Mononuclear cell (primary cell): ENCODE measurements at regions not wholly inside any gene's neighbourhood (a gene's known extent, or its start where the extent isn't known, plus 50 kb on each side); places are given as distances from the start of the nearest gene placed in this dataset.

Experiments used
- H3K27me3 ChIP-seq: 2 replicates; pipeline ENCODE4 v1.6.0; 2011; ENCODE audit warnings: low read length, control low read depth; ENCODE audit not compliant: insufficient read depth
- H3K4me1 ChIP-seq: 2 replicates; pipeline ENCODE4 v1.5.1; 2011; ENCODE audit warnings: mild to moderate bottlenecking, low read length, control low read depth; ENCODE audit not compliant: insufficient read depth
- H3K4me3 ChIP-seq: 2 replicates; pipeline ENCODE4 v1.5.1; 2011; ENCODE audit warnings: mild to moderate bottlenecking, low read length, moderate library complexity
- H3K9me3 ChIP-seq: 2 replicates; pipeline ENCODE4 v1.5.1; 2011; ENCODE audit warnings: low read depth, mild to moderate bottlenecking, control low read depth, low read length

DNA sequence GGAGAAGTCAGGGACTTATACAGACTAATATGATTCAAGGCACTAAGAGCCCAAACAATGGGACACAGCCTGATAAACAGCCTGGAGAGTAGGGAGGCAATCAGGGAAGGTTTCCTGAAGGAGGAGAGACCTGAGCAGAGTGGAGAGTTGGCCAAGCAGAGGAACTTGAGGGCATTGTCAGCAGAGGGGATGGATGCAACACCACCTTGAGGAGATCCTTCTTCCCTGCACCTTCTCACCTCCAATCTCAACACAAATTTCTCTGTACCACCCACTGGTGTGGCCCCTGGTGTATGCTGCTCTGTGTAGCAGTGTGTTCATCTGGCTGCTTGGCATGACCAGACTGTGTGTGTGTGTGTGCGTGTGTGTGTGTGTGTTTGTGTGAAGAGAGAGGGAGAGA, 146.2 kb downstream of the WDR11 start:
- no peaks in the 10 kb centered on the region for H3K4me1 ChIP-seq
- no peaks in the 10 kb centered on the region for H3K27me3 ChIP-seq
- H3K4me3 ChIP-seq = no peak overlapping the region
- H3K9me3 ChIP-seq = no peaks in the 10 kb centered on the region

DNA sequence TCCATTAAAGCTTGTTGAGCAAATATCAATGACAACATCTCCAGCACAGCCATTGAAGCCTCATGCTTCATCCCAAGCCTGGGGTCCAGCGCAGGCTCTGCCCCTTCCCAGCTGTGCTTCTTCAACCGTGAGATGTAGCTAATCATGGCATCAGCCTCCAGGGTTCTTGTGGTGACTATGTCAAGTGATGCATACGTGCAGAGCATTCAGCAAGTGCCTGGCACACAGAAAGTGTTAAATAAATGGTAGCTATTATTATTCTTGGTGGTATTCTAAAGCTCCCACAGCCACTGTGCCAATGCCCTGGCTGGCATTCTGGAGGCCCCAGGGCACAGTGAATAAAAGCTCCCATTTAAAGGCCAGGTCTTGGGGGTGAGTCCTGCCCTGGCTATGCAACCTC, 146.6 kb downstream of the WDR11 start:
- Histone ChIP-seq H3K4me3 (no peak overlapping the region), H3K9me3 (no peaks in the 10 kb centered on the region), H3K27me3 (no peaks in the 10 kb centered on the region), H3K4me1 (no peaks in the 10 kb centered on the region)

DNA sequence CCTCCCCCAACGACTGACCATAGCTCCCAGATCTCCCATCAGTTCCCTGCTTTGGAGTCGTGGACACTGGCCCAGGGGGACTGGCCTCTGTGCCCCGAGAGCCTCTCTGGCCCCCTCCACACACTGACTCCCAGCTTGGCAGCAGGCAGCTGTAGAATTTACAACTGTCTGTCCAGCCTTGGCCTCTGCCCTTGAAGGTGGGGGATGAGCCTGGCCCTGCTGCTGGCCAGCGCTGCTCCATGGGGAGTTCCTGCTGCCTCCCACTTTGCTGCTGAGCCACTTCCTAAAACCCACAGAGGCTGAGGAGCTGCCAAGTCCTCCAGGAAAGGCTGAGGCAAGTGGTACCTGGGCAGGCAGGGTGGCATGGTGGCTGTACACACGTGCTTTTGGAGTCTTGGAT, 147.1 kb downstream of the WDR11 start:
- Histone ChIP-seq H3K9me3 (no peaks in the 10 kb centered on the region), H3K4me3 (no peak overlapping the region), H3K27me3 (no peaks in the 10 kb centered on the region), H3K4me1 (no peaks in the 10 kb centered on the region)

DNA sequence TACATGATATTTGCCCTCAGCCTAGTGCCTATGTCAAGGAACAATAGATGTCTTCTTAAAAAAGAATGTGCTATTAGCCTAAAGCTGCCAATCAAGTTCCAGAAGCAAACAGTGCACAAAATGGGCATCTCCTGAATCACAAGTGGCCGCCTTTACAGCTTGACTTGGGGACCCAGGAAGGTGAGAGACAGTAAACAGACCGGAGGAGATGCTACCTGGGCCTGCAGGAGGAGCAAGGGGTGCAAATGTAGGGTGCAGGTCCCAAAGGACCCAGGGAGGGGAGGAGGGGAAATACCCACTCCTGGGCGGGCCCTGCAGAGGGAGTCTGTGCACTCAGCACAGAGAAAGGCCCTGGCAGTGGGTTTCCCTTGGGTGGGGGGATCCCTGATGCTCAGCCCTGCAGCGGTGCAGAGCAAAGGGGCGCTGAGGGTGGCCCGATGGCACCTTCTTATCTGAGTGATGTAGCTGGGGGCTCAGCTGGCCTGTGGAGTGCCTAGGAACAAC, 147.7 kb downstream of the WDR11 start:
- H3K27me3 ChIP-seq = no peaks in the 10 kb centered on the region
- no peak overlapping the region for H3K4me3 ChIP-seq
- no peaks in the 10 kb centered on the region for H3K4me1 ChIP-seq
- H3K9me3 ChIP-seq = no peaks in the 10 kb centered on the region

DNA sequence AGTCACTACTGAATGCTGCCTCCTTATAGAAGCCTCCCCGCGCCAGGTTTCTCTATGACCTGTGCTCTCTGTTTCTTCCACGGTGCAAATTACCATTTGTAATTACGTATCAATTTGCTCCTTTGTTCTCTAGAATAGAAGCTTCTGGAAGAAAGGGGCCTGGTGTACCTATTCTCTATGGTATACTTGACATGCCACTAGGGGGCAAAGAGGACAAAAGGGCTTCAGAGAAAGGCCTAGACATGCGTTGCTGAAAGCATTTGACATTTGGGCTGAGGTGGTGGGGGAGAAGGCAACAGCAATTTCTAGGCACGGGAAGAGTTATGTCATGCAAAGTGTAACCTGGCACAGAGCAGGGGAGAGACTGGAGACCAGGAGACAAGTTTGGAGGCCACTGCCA, 148.7 kb downstream of the WDR11 start:
- no peak overlapping the region for H3K4me3 ChIP-seq

DNA sequence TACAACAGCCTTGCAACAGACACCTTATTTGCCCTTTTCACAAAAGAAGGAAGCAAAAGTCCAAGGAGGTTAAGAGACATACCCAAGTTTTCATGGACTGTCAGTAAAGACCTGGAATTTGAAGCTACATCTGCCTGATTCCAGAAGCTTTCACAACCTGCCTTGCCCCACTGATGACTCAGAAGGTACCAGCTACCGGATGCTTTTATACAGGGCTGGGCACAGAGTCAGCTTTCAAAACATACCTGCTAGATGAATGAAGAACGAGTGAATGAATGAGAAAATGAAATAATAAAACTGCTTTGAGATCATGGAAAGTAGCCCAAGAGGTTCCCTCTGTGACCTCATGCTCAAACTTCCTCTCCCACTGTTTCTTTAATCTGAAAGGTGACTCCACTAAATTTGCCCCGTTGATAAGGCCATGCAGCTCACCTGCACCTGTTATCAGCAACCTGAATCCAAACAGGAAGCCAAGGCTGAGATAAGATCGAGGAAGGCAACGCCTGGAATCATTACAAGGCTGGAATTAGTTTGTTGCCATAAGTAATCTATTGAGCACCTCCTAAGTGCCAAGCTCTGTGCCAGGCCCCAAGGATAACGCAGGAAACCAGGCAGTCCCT, 151.5 kb downstream of the WDR11 start:
- no peaks in the 10 kb centered on the region for H3K27me3 ChIP-seq
- no peaks in the 10 kb centered on the region for H3K4me1 ChIP-seq
- no peak overlapping the region for H3K4me3 ChIP-seq
- H3K9me3 ChIP-seq = peaks cover 28% of the 10 kb centered on the region

More for the DNA sequence above, 148.7 kb downstream of the WDR11 start:
- Histone ChIP-seq H3K9me3 (peaks cover 6% of the 10 kb centered on the region), H3K4me1 (no peaks in the 10 kb centered on the region), H3K27me3 (no peaks in the 10 kb centered on the region)

DNA sequence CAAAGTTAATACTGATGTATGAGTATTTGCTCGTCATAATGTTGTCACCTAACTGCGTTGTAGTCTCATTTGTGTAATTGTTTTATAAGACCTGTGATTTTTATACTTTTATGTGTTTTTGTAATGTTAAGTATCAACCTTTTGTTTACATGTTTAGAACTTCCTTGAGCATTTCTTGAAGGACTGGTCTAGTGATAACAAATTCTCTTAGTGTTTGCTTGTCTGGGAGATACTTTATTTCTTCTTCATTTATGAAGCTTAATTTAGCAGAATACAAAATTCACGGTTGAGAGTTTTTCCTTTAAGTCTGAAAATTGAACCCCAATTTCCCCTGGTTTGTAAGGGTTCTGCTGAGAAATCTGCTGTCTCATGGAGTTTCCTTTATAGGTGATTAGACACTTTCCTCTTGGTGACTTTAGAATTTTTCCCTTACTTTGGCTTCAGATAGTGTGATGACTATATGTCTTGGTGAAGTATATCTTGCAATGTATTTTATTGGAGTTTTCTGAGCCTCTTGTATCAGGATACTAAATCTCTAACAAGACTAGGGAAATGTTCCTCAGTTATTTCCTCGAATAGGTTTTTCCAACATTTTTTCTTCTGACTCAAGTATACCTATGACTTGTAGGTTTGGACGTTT, 154.9 kb downstream of the WDR11 start:
- Histone ChIP-seq H3K4me3 (no peak overlapping the region), H3K4me1 (no peaks in the 10 kb centered on the region), H3K9me3 (peaks cover 28% of the 10 kb centered on the region), H3K27me3 (no peaks in the 10 kb centered on the region)

DNA sequence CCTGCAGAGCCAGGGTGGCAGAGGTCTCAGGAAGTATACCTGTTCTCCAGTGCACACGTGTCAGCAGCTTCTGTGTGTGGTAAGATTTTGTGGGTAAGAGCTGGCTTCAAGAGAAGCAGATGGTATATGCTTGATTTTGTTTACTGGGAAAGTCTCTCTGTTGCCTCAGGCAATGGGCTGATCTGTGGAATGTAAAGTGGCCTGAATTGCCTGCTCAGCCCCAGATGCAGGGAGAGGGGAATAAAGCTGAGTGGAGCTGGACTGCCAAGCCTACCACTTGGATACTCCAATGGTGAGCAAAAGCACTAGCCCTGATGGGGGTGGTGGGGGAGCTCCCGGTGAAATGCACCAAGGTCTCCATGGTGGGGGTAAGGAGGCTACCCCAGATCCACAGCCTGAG, 156.1 kb downstream of the WDR11 start:
- H3K4me1 ChIP-seq = no peaks in the 10 kb centered on the region
- H3K4me3 ChIP-seq = no peak overlapping the region
- H3K9me3 ChIP-seq = peaks cover 28% of the 10 kb centered on the region
- no peaks in the 10 kb centered on the region for H3K27me3 ChIP-seq

DNA sequence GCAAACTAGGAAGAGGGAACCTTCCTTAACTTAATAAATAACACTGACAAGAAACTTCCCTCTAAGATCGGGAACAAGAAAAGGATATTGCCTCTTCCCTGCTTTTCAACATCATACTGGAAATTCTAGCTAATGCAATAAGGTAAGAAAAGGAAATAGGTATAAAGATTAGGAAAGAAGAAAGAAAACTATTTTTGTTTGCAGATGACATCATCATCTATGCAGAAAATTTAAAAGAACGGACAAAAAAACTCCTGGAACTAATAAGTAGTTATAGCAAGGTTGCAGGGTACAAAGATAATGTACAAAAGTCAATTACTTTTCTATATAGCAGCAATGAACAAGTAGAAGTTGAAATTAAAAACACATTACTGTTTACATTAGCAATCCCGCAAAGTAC, 164.8 kb downstream of the WDR11 start:
- Histone ChIP-seq H3K9me3 (peaks cover 9% of the 10 kb centered on the region), H3K4me3 (no peak overlapping the region), H3K27me3 (peaks cover 3% of the 10 kb centered on the region), H3K4me1 (no peaks in the 10 kb centered on the region)

DNA sequence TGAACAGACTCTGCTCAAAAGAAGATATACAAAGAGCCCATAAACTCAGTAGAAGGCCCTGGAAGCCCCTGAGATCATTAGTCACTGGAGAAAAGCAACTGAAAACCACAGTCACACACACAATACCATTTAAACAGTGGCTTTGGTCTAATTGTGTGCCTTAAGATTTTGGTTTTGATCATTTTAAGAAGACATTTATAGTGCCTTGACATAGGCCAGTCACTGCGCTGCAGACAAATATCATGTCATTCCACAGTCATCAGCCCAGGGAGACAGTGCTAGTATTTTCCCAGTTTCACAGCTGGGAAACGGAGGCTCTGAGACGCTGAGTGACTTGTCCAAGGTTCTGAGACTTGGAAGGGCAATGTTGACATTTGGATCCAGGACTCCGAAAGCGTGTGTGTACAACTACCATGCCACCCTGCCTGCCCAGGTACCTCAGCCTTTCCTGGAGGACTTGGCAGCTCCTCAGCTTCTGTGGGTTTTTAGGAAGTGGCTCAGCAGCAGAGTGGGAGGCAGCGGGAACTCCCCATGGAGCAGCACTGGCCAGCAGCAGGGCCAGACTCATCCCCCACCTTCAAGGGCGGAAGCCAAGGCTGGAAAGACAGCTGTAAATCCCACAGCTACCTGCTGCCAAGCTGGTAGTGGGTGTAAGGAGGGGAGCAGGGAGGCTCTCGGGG, 173.9 kb downstream of the WDR11 start:
- no peak overlapping the region for H3K4me3 ChIP-seq
- no peaks in the 10 kb centered on the region for H3K9me3 ChIP-seq
- H3K4me1 ChIP-seq = no peaks in the 10 kb centered on the region
- H3K27me3 ChIP-seq = no peaks in the 10 kb centered on the region

DNA sequence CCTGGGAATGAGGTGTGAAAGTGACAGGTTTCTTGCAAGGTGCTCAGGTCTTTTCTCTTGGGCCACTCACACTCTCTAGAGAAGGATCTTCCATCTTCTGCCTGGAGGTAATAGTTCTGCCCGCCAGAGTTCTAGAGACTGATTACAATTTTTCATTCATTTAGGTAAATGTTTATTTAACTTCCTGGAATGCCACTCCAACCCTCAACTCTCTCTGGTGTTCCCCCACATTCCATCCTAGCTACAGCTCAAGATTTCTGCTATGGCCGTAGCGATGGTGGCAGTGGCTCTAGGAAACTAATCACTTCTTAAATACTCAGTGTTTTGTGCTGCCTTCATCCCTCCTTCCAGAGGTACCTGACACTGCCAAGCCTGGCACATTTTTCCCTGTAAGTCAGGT, 174.6 kb downstream of the WDR11 start:
- Histone ChIP-seq H3K9me3 (no peaks in the 10 kb centered on the region), H3K27me3 (no peaks in the 10 kb centered on the region), H3K4me1 (no peaks in the 10 kb centered on the region), H3K4me3 (no peak overlapping the region)

DNA sequence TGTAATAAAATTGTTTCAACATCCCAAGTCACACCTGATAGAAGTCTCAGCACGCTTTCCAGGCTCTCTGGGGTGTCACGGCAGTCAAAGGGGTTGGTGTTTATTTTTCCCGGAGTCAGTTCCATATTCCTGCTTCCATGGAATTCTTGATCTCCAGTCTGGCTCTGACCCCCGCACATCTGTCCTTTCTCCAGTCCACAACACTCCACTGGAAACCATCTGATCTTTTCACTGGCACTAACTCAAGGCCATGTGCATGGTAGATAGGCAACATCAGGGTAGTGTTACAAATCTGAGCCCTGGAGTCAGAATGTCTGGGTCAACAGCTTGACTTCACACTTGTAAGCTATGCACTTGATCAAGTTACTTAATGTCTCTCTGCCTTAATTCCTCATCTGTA, 176.2 kb downstream of the WDR11 start:
- no peaks in the 10 kb centered on the region for H3K4me1 ChIP-seq
- H3K27me3 ChIP-seq = no peaks in the 10 kb centered on the region
- no peak overlapping the region for H3K4me3 ChIP-seq
- H3K9me3 ChIP-seq = no peaks in the 10 kb centered on the region

DNA sequence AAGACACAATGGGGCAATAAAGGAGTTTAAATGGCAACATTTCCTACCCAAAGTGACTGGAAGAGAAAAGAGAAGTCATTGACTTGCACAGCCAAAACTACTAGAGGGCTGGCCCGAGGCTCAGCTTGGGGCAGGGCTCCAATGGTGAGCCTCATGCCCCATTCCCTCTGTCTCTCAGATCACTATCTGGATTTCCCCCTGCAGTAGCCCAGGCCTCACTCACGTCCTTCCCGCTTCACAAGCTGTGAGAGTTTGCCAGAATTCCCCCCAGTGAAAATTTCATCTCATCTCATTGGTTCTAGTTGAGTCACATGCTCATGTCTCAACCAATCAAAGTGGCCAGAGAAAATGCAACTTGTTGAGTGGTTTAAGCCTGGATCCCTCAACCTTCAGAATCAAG, 181.3 kb downstream of the WDR11 start:
- H3K27me3 ChIP-seq = no peaks in the 10 kb centered on the region
- H3K4me3 ChIP-seq = no peak overlapping the region
- H3K4me1 ChIP-seq = no peaks in the 10 kb centered on the region
- no peaks in the 10 kb centered on the region for H3K9me3 ChIP-seq

DNA sequence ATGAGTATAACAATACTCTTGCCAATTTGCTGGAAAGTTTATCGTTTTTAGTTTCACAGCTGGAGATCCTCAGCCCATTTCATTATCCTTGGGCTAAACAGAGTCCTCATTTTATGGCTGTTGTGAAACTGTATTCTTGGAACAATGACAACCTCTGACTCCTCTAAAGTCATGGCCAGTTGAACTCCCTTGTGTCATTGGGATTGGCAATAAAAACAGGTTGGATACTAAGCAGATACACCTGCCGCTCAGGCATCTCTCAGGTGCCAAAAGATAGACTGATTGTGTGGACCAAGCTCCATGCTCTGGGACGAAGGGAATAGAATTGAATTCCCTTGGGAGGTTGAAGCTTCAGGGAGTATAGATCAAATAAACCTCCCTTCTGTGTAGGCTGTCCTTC, 182.2 kb downstream of the WDR11 start:
- Histone ChIP-seq H3K27me3 (no peaks in the 10 kb centered on the region), H3K9me3 (no peaks in the 10 kb centered on the region), H3K4me1 (no peaks in the 10 kb centered on the region), H3K4me3 (no peak overlapping the region)

DNA sequence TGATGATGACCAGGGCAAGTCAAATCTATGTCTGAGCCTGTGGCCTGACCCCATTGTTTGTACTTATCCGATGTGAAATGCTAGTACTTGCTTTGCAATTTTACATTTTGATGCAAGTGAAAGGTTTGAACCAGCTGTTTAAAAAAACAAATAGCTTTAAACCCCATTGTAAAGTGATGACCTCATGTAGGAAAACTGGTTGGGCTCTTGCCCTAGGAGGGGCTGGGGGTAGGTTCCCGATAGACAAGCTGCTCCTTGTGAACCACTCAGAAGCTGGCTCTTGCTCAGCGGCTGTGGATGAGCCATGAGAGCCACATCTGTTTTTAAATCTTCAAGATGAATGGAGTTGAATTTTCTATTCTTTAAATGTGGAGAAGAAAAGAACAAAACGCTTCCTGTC, 185.3 kb downstream of the WDR11 start:
- no peak overlapping the region for H3K4me3 ChIP-seq
- H3K9me3 ChIP-seq = no peaks in the 10 kb centered on the region
- H3K4me1 ChIP-seq = no peaks in the 10 kb centered on the region
- no peaks in the 10 kb centered on the region for H3K27me3 ChIP-seq

DNA sequence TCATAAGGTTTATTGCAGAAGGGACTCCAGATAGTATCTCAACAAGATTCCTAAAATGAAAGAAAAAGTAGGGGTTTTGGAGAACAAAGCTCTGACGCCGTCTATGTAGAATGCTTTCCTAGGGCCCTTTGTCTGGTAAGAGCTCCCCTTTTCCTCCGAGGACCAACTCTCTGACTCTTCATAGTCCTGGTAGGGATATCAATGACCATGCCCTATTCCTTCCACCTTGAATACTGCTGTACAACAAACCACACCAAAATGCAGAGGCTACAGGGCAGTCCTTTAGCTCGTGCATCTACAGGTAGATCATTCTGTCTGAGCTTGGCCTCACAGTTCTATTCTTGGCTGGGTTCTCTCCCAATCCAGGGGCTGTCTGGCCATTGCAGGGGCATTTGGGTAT, 190.3 kb downstream of the WDR11 start:
- no peak overlapping the region for H3K4me3 ChIP-seq
- no peaks in the 10 kb centered on the region for H3K9me3 ChIP-seq
- no peaks in the 10 kb centered on the region for H3K4me1 ChIP-seq
- no peaks in the 10 kb centered on the region for H3K27me3 ChIP-seq
